AG08395 (cell line): ENCODE measurements at regions not wholly inside any gene's neighbourhood (a gene's known extent, or its start where the extent isn't known, plus 50 kb on each side); places are given as distances from the start of the nearest gene placed in this dataset.
A peak's percentile ranks its signal among the peaks of the same experiment; 100 is the strongest.
"Not testable (repeated sequence)": the region's sequence is repeated elsewhere in the genome, so short reads cannot be mapped to it uniquely, and the experiment has no call there.

ENCODE experiments used
- DNase-seq: peaks from one replicate; pipeline ENCODE4 v3.0.0; 2012; ENCODE audit warnings: mixed read lengths, low spot score

DNA sequence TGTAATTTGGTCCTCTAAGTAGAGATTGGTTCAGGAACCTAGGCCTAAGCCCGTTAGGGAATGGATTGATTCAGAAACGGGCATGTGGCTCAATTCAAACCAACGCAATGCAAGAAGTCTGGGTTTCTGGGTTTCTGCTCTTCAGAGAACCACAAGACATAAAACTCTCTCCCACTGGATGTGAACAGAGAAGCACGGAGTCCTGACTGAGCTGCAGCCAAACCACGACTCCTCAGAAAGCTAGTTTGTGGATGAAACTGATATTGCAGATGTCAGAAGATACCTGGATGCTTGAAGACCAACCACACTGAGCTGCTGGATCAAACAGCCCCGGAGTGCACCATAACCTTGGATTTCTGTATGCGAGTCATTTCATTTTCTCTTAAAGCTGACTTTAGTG lies 50.0 kb downstream of the SOD2 start:
- no peak for DNase-seq

- no peak for DNase-seq
These were observed 50.6 kb downstream of the SOD2 start for GRCh38 chr6:159642481-159642880.

GRCh38 chr6:159640722-159641482 lies 52.1 kb downstream of the SOD2 start:
- no peak for DNase-seq

GRCh38 chr6:159640322-159640721 lies 52.7 kb downstream of the SOD2 start:
- DNase-seq, result no peak

DNA sequence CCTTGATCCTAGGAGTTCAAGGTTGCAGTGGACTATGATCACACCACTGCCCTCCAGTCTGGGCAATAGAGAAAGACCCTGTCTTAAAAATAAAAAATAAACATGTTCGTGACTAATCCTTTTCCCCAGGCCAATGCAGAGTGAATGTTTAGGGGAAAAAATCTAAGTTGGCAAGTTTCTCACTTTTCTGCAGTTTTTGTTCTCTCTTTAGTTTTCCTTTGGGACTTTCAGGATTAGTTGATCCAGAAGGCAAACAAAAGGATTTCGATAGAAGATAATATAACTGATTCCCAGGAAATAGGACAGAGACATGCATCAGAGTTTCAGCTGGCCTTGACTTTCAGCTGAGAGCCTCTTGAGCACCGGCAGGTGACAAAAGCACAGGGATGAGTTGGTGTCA lies 53.3 kb downstream of the SOD2 start:
- DNase-seq, result no peak

DNA sequence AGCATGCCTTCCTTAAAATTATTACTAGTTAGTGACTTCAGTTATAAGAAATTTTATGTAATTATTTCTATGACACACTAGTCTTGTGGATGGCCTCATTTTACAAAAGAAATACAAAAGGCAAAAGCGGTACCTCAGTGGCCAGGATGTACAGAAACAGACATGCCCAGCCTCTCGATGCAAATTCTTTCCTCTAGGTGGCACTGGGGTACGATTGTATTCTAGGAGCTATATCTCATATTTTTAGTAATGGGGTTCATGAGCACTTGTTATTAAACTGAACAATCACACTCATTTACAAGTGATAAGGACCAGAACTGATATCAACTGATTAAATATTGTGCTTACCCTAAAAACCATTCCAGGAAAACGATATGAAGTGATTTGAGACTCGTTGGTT lies 59.8 kb downstream of the SOD2 start:
- DNase-seq, result peak; percentile 19

GRCh38 chr6:159631886-159632285 lies 61.2 kb downstream of the SOD2 start:
- no peak for DNase-seq

GRCh38 chr6:159627939-159628338 lies 65.1 kb downstream of the SOD2 start:
- DNase-seq, result no peak

DNA sequence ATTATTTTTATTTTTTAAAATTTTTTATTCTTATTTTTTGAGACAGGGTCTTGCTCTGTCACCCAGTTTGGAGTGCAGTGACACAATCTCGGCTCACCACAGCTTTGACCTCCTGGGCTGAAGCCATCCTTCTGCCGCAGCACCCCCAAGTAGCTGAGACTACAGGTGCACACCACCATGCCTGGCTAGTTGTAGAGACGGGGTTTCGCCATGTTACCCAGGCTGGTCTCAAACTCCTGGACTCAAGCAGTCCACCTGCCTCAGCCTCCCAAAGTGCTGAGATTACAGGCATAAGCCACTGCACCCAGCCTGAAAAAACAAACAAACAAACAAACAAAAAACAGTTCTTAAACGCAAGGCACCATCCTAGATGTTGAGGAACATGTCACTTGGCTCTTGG lies 66.5 kb downstream of the SOD2 start:
- not testable (repeated sequence) for DNase-seq

DNA sequence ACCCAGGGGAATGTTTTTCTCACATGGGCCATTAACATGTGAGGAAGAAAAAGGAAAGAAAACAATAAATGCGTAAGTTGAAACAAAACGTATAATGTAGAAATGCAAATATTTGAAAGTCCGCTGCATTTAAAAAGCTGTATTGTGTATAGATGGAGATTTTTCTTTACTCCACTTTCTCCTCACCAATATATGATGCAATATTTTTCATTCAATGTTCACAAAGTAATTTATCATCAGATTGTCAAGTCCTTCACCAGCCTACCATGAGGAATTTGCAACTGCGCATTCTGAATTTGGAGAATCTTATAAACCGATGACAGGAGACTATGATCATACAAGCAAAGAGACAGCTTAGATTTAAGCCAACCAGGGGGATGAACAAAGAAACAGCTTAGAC lies 69.9 kb downstream of the SOD2 start:
- no peak for DNase-seq

- no peak for DNase-seq
These were observed 72.1 kb downstream of the SOD2 start for GRCh38 chr6:159620947-159621346.

- DNase-seq, result no peak
These were observed 75.6 kb downstream of the SOD2 start for GRCh38 chr6:159617444-159617843.

- no peak for DNase-seq
These were observed 76.6 kb downstream of the SOD2 start for GRCh38 chr6:159616456-159616855.

GRCh38 chr6:159615918-159616317 lies 77.1 kb downstream of the SOD2 start:
- DNase-seq, result peak; percentile 7

- no peak for DNase-seq
These were observed 82.2 kb downstream of the SOD2 start for GRCh38 chr6:159610881-159611280.

DNA sequence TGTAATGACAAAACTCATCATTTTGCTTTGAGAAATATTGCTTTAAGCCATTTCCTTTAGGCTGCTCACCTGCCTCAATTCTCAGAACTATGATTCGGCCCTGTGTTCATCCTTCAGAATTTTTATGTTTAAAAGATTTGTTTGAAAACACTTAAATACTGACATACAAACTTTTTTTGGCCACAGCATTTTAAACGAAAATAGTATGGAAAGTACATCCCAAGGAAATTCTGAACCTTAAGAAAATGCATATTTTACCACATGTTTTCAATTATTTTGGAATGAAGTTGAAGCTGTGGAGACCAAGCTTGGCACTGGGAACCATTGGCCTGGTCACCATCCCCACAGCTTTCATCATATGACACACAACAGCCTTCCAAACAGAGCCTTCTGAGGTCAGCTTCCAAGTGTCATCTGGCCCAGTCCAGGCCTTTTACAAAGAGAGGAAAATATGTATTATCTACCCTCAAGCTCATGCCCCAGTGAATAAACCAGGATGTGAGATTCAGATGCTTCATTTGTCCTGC lies 83.3 kb downstream of the SOD2 start:
- peak; percentile 78 for DNase-seq

- DNase-seq, result peak; percentile 51
These were observed 83.9 kb downstream of the SOD2 start for GRCh38 chr6:159608961-159609651.

GRCh38 chr6:159606786-159607185 lies 86.3 kb downstream of the SOD2 start:
- DNase-seq, result peak; percentile 12

DNA sequence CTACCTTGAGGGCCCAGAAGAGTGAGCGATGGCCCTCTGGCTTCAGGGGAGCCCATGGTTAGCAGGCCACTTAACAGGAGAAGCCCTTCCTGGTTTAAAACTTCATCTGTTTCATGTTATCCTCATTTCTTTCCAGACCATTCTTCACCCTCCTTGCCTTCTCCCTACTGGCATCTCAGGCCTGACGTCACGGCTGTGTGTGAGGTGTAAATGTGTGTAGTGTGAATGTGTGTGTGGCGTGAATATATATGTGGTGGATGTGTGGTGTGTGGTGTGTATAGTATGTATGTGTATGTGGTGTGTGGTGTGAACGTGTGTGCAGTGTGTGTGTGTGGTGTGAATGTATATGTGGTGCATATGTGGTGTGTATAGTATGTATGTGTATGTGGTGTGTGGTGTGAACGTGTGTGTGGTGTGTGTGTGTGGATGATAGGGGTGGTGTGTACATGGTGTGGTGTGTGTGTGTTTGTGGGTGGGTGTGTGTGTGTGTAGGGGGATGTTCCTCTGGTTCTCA lies 88.5 kb downstream of the SOD2 start:
- no peak for DNase-seq

- no peak for DNase-seq
These were observed 90.5 kb downstream of the SOD2 start for GRCh38 chr6:159602431-159603041.

GRCh38 chr6:159601211-159601610 lies 91.8 kb downstream of the SOD2 start:
- no peak for DNase-seq

- DNase-seq, result peak; percentile 51
These were observed 97.9 kb downstream of the SOD2 start for GRCh38 chr6:159595173-159595572.

DNA sequence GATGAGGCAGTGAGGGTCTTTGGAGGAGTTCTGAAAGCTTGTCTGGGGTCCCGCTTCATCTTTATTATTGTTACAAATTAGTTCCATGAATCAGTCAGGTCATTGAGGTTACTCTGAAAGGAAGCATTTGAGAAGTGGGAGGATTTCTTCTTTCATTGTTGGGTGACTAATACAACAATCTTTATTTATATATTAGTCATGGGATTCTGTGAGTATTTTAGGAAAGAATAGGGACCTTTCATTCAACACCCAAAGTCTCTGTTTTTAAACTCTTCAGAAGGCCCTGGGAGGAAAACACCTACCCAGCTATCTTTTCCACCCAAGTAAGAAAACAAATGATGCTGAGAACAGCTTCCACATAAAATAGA lies 98.3 kb downstream of the SOD2 start:
- peak; percentile 77 for DNase-seq
